CD4-positive, alpha-beta T cell treated with Interleukin-17A for 4 hours (primary cell): ENCODE measurements at regions not wholly inside any gene's neighbourhood (a gene's known extent, or its start where the extent isn't known, plus 50 kb on each side); places are given as distances from the start of the nearest gene placed in this dataset.

ENCODE experiments used
- DNase-seq: peaks from one replicate; pipeline ENCODE4 v3.0.0-alpha.2; 2020; ENCODE audit warnings: mixed read lengths

- DNase-seq, result no peak
Observed at GRCh38 chr15:87347806-87348515, 908.6 kb downstream of the NTRK3 start.

GRCh38 chr15:87345961-87346360, 910.6 kb downstream of the NTRK3 start:
- DNase-seq, result no peak

- DNase-seq, result no peak
Observed at GRCh38 chr15:87343966-87344365, 912.6 kb downstream of the NTRK3 start.

GRCh38 chr15:87340370-87340769, 916.2 kb downstream of the NTRK3 start:
- no peak for DNase-seq

GRCh38 chr15:87326269-87326668, 930.3 kb downstream of the NTRK3 start:
- DNase-seq, result no peak

GRCh38 chr15:87322870-87323269, 933.7 kb downstream of the NTRK3 start:
- no peak for DNase-seq

- no peak for DNase-seq
Observed at GRCh38 chr15:87322265-87322664, 934.3 kb downstream of the NTRK3 start.

- DNase-seq, result no peak
Observed at GRCh38 chr15:87317900-87318299, 938.6 kb downstream of the NTRK3 start.

GRCh38 chr15:87312221-87312620, 944.3 kb downstream of the NTRK3 start:
- DNase-seq, result no peak

- no peak for DNase-seq
Observed at GRCh38 chr15:87300146-87300545, 956.4 kb downstream of the NTRK3 start.

- no peak for DNase-seq
Observed at GRCh38 chr15:87294854-87295253, 961.7 kb downstream of the NTRK3 start.

- DNase-seq, result no peak
Observed at GRCh38 chr15:87293031-87293430, 963.5 kb downstream of the NTRK3 start.

GRCh38 chr15:87287156-87287555, 969.4 kb downstream of the NTRK3 start:
- DNase-seq, result no peak

- no peak for DNase-seq
Observed at GRCh38 chr15:87269566-87269965, 987.0 kb downstream of the NTRK3 start.

GRCh38 chr15:87268675-87269074, 987.9 kb downstream of the NTRK3 start:
- DNase-seq, result no peak

GRCh38 chr15:87267798-87268197, 988.7 kb downstream of the NTRK3 start:
- no peak for DNase-seq

- no peak for DNase-seq
Observed at GRCh38 chr15:87263871-87264270, 992.7 kb downstream of the NTRK3 start.

- no peak for DNase-seq
Observed at GRCh38 chr15:87263296-87263695, 993.2 kb downstream of the NTRK3 start.

GRCh38 chr15:87245592-87245991, 1010.9 kb downstream of the NTRK3 start:
- DNase-seq, result no peak

- DNase-seq, result no peak
Observed at GRCh38 chr15:87243474-87243873, 1013.1 kb downstream of the NTRK3 start.

- DNase-seq, result no peak
Observed at GRCh38 chr15:87239582-87240230, 1016.8 kb downstream of the NTRK3 start.

GRCh38 chr15:87238451-87239068, 1018.0 kb downstream of the NTRK3 start:
- no peak for DNase-seq

- no peak for DNase-seq
Observed at GRCh38 chr15:87228460-87228859, 1028.1 kb downstream of the NTRK3 start.

GRCh38 chr15:87227846-87228245, 1028.7 kb downstream of the NTRK3 start:
- DNase-seq, result no peak
